ENCODE measurements at regions not wholly inside any gene's neighbourhood (a gene's known extent, or its start where the extent isn't known, plus 50 kb on each side); places are given as distances from the start of the nearest gene placed in this dataset.
A peak's percentile ranks its signal among the peaks of the same experiment; 100 is the strongest.

DNA sequence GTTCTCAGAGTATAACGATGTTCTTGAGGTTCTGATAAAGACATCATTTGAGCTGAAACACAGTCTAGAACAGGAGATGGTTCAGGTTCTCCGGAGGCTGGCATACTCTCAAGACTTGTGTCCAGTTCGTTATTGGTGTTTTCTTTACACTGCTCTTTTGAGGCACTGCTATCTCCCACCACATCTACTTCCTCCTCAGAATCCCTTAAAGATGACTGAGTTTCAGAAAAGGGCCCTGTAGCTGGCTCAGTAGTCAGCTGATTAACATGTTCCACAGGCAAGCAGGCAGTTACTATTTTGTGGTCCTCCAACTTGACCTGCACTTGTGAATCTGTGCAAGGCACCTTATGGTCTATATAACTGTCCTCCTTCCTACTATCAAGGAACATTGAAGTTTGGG, 50.2 kb downstream of the ZZZ3 start:
- Mint-ChIP-seq H3K36me3 (peaks cover 19% of the 10 kb centered on the region), H3K9me3 (no peaks in the 10 kb centered on the region), H3K27me3 (no peaks in the 10 kb centered on the region), H3K4me3 (no peak overlapping the region), H3K4me1 (peaks cover 0 to 2% (median 0%) of the 10 kb centered on the region in 3 donors), H3K27ac (no peak overlapping the region)

DNA sequence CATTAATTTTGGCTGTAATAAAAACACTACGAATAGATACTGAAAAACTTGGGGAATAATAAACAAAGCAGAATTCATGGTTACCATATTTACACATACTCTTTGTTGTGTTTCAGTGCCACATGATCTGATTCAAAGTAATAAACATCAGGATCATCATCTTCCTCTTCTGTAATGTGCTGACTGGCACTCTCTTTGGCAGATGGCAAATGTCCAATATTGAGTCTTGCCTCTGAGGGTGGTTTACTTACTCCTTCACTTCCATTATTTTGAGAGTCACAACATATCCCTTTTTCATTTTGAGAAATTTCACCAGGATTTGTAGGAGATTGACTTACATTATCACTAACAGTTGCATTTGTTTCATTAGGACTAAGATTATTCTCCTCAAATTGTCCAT, 50.7 kb downstream of the ZZZ3 start:
- no peaks in the 10 kb centered on the region for H3K27me3 Mint-ChIP-seq
- no peaks in the 10 kb centered on the region for H3K9me3 Mint-ChIP-seq
- H3K4me1 Mint-ChIP-seq: peaks cover 0 to 2% (median 0%) of the 10 kb centered on the region in 3 donors
- no peak overlapping the region for H3K27ac Mint-ChIP-seq
- H3K4me3 Mint-ChIP-seq: no peak overlapping the region
- peaks cover 19% of the 10 kb centered on the region for H3K36me3 Mint-ChIP-seq

DNA sequence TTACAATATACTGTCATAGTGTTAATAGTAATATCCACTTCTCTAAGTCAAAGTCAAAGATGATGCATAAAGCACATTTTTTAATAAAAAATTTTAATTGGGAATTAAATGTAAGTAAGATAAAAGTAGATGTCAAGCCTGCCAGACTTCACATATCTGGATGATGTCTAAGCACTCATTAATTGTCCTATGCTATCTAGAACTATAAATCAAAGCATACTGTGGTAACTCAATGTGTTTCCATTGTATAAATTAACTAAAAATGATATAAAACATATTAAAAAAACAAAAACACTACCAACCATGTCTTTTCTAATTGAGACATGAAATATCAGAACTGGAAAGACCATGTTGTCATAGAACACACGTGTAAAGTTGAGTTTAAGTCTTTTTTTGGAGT, 51.2 kb downstream of the ZZZ3 start:
- Mint-ChIP-seq H3K36me3 (peaks cover 22% of the 10 kb centered on the region), H3K27ac (no peak overlapping the region), H3K27me3 (no peaks in the 10 kb centered on the region), H3K4me3 (no peak overlapping the region), H3K9me3 (no peaks in the 10 kb centered on the region), H3K4me1 (peaks cover 0 to 2% (median 0%) of the 10 kb centered on the region in 3 donors)

DNA sequence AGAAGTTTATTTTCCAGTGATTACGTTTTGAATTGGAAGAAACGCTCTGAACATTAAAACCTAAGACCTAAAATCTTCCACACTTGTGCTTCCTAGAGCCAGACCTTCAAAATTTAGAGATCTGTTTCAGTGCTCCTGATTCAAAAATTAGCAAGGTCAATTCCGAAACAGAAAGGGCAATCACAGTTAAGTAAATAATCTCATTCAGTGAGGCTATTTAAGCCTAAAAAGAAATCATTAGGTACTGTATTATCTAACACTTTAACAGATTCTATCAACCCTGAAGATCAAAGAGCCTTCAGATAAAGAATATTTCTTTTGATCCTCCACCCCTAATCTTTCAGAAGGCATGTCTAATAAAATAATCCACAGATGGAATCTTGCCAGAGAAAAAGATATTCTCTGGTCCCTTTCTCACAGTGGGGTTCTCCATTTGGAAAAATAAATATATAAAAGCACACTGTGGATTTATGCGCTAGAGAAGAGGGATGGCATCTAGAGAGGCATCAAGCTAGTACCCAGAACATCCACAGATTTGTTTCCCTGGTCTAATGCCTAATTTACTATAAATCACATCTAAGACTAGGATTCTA, 54.4 kb downstream of the ZZZ3 start:
- Mint-ChIP-seq H3K27me3 (no peaks in the 10 kb centered on the region), H3K36me3 (peaks cover 21% of the 10 kb centered on the region), H3K27ac (no peak overlapping the region), H3K9me3 (no peaks in the 10 kb centered on the region), H3K4me1 (peaks cover 0 to 3% (median 2%) of the 10 kb centered on the region in 3 donors), H3K4me3 (no peak overlapping the region)

DNA sequence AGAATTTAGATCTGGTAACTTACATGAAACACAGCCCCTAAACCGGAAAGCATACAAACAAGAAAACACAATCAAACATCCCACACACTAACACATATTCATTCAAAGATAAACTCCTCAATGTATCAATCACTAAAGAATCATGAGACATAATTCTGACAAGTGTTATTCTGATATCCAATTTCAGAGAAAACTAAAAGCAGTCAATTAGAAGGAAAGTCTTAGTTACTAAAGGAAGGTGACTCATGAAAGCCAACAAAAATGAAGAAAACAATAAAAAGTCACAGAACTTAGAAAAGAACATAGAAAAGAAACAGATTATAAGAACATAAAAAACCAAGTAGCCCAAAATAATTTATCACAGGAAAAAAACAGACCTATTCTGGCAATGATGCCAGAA, 57.2 kb downstream of the ZZZ3 start:
- H3K36me3 Mint-ChIP-seq: peaks cover 16% of the 10 kb centered on the region
- no peaks in the 10 kb centered on the region for H3K9me3 Mint-ChIP-seq
- no peak overlapping the region for H3K27ac Mint-ChIP-seq
- H3K4me3 Mint-ChIP-seq: no peak overlapping the region
- H3K4me1 Mint-ChIP-seq: peaks cover 3 to 6% (median 4%) of the 10 kb centered on the region in 3 donors
- no peaks in the 10 kb centered on the region for H3K27me3 Mint-ChIP-seq

DNA sequence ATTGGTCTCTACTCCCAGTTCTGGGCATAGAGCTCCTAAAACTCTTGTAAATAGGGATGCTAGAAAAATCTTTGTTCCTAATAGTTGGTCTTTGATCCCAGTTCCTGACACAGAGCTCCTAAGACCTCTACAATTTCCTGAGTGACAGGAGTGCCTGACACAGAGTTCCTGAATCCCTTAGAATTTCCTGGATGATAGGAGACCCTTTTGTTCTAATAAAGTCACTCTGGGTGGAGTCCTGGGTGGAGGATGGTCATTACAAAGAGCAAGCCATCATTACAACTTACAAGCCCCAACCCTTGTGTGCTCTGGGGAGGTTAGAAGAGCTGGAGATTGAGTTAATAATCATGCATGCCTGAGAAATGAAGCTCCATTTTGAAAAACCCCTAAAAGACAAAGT, 58.4 kb downstream of the ZZZ3 start:
- no peaks in the 10 kb centered on the region for H3K9me3 Mint-ChIP-seq
- no peak overlapping the region for H3K4me3 Mint-ChIP-seq
- H3K4me1 Mint-ChIP-seq: peaks cover 3 to 10% (median 8%) of the 10 kb centered on the region in 3 donors
- H3K36me3 Mint-ChIP-seq: peaks cover 14% of the 10 kb centered on the region
- H3K27ac Mint-ChIP-seq: peak overlapping the region in 1 of 3 donors; percentile 50
- no peaks in the 10 kb centered on the region for H3K27me3 Mint-ChIP-seq

DNA sequence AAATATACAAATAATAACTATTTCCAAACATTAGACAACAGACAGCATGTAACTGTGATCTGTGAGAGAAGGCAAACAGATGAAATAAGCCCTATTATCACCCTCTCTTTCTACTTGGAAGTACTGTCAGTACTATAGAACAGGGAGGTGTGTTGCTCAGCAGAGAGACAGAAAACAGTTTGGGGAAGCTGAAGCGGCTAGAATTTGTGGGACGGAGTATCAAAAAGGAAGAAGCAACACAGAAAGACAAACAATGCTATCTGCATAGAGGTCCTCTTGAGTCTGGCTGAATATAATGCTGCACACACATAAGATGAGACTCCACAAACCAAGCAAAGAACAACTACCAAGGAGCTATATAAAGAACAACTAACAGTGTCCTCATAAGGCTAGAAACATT, 59.4 kb downstream of the ZZZ3 start:
- H3K36me3 Mint-ChIP-seq: peaks cover 13% of the 10 kb centered on the region

DNA sequence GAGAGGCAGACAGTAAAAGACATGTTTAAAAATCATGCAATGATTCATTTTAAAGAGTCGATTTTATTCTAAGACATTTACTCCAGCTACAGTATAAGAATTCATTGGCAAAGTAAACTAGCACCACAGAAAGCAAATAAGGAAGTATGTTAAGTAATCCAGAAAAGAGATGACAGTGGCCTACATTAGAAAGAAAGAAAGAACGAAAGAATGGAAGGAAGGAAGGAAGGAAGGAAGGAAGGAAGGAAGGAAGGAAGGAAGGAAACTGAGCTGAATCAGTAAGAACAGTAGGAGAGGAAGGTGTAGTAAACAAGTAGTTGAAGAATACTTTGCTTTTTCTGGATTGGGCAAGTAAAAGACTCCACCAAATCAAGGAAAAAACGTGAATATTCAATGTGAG, 62.2 kb downstream of the ZZZ3 start:
- no peak overlapping the region for H3K4me3 Mint-ChIP-seq
- peaks cover 10% of the 10 kb centered on the region for H3K36me3 Mint-ChIP-seq
- no peaks in the 10 kb centered on the region for H3K27me3 Mint-ChIP-seq
- H3K9me3 Mint-ChIP-seq: no peaks in the 10 kb centered on the region
- no peak overlapping the region for H3K27ac Mint-ChIP-seq
- peaks cover 3 to 10% (median 8%) of the 10 kb centered on the region in 3 donors for H3K4me1 Mint-ChIP-seq

More for the DNA sequence above, 59.4 kb downstream of the ZZZ3 start:
- peaks cover 3 to 10% (median 8%) of the 10 kb centered on the region in 3 donors for H3K4me1 Mint-ChIP-seq
- H3K27me3 Mint-ChIP-seq: no peaks in the 10 kb centered on the region
- no peak overlapping the region for H3K4me3 Mint-ChIP-seq
- H3K9me3 Mint-ChIP-seq: no peaks in the 10 kb centered on the region
- H3K27ac Mint-ChIP-seq: peak overlapping the region in 2 of 3 donors; percentile 6 to 14

DNA sequence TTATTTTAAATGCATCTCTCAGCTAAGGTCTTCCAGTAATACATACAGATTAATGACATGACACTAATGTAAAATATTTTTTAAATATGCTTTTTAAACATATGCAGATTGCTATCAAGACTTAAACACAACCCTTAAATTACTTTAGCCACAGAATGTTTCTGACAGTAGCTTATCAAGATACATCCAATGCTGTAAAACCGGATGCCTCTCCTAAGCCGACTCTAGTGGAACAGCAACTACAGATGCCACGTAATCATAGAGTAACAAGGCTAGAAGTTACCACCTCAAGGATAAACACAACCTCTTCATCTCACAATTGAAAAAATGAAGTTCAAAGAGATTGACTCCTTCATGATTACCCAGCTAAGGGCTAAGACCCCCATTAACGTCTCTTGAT, 68.4 kb downstream of the ZZZ3 start:
- Mint-ChIP-seq H3K36me3 (peaks cover 28% of the 10 kb centered on the region), H3K9me3 (peaks cover 6 to 16% (median 12%) of the 10 kb centered on the region in 3 donors), H3K4me3 (no peak overlapping the region), H3K4me1 (peaks cover 3 to 8% (median 5%) of the 10 kb centered on the region in 3 donors), H3K27me3 (no peaks in the 10 kb centered on the region), H3K27ac (no peak overlapping the region)

Measured in IgD-negative memory B cell (primary cell).